IPS DF 19.7 (cell line): ENCODE measurements at regions not wholly inside any gene's neighbourhood (a gene's known extent, or its start where the extent isn't known, plus 50 kb on each side); places are given as distances from the start of the nearest gene placed in this dataset.
"Not testable (repeated sequence)": the region's sequence is repeated elsewhere in the genome, so short reads cannot be mapped to it uniquely, and the experiment has no call there.

ENCODE experiments used
- DNase-seq: peaks from one replicate; pipeline ENCODE4 v3.0.0-alpha.2; 2013; ENCODE audit warnings: low read depth, low spot score

DNA sequence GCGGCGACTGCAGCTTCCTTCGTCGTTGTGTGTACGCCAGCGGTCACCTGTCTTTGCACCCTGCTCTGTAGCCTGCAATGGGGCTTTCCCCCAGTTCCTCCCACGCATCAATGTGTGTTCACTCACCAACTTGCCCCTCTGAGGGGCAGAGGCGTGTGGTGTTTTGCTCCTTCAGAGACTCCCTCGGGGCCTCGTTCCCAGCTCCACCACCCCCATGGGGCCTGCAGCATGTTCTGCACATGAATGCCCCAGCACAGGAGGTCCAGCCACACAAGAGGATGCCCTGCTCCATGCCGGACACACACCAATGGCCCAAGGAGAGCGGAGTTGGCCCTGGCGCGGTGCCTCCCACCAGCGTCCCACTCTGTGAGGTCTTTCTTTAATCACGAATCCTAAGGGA lies 196.8 kb downstream of the BANP start:
- not testable (repeated sequence) for DNase-seq

- DNase-seq: not testable (repeated sequence)
Observed at GRCh38 chr16:88148682-88149081, 197.4 kb downstream of the BANP start.

- not testable (repeated sequence) for DNase-seq
Observed at GRCh38 chr16:88149158-88149603, 197.9 kb downstream of the BANP start.

GRCh38 chr16:88149663-88150062 lies 198.4 kb downstream of the BANP start:
- not testable (repeated sequence) for DNase-seq

GRCh38 chr16:88150456-88151128 lies 199.4 kb downstream of the BANP start:
- not testable (repeated sequence) for DNase-seq

DNA sequence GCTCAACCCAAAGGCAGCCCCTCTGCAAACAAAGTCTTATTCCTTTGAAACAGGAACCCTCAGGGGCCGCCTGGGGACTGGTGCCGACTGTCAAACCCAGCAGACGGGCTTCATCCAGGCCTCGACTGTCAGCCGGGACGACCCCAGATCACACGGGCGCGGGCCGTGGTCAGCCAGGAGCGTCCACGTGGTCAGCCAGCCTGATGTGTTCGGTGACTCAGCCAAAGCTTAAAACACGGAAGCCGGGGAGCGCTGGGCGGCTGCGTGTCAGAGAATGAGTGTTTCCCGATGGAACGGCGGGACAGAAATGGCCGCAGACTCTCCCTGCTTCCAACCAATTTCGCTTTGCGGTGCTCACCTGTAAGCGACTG lies 199.9 kb downstream of the BANP start:
- DNase-seq: not testable (repeated sequence)

DNA sequence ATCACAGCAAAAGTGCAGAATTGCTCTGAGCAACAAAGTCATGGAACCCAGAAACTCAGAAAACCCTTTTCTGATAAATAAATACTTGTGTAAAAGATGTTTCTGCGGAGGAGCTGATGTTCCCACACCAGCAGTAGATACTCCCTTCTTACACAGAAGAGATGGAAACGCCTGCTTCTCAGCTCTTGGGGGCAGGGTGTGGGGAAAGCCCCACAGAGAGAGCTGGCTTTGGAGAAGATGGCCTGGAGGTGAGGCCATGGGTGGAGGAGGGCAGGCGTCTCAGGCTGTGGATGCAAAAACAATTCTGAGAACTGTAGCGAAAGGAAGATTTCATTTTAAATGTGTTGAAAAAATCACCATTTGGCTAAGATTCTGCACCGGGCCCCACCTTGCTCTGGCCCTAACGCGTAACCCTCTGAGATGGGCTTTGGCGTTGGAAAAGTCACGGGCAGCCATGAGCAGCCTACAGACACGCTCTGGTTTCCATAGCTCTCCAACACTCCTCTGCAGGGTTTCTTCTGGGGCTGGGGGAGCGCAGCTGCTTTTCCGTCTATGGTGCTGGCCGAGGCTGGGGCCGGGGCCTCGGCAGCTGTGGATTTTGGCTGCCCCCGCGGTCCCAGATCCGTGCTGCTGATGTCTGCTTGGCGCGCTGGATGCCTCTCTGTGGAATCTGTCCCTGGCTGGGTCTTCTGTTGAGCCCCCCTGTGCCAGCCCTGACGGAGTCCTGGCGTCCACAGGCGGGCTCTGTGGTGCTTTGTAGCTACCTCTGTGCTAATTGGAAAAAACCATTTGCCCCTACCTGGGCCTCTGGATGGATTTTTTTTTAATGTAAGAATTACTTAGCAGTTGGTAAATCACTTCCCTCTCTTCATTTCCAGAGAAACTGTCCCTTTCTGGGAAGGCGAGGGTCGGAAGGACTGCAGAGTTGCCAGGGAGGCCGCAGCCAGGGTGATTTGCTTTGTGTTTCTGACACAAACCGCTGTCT lies 200.9 kb downstream of the BANP start:
- DNase-seq: not testable (repeated sequence)

- DNase-seq: not testable (repeated sequence)
Observed at GRCh38 chr16:88152879-88153278, 201.6 kb downstream of the BANP start.

DNA sequence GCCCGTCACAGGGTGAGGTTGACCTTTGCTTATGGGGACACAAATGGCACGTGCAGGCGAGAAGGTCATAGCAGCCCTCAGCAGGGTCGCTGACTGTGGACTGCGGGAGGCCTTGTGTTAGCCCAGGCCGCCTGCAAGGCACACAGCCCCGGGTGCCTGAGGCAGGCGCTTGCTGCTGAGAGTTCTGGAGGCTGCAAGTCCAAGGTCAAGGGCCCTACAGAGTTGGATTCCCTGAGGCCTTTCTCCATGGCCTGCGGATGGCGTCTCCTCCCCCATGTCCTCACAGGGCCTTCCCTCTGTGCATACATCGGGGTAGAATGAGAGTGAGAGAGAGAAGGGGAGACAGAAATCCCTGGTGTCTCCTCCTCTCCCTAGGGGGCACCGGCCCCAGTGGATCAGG lies 202.3 kb downstream of the BANP start:
- DNase-seq: not testable (repeated sequence)

GRCh38 chr16:88154886-88155285 lies 203.7 kb downstream of the BANP start:
- not testable (repeated sequence) for DNase-seq

GRCh38 chr16:88155681-88156080 lies 204.4 kb downstream of the BANP start:
- not testable (repeated sequence) for DNase-seq

DNA sequence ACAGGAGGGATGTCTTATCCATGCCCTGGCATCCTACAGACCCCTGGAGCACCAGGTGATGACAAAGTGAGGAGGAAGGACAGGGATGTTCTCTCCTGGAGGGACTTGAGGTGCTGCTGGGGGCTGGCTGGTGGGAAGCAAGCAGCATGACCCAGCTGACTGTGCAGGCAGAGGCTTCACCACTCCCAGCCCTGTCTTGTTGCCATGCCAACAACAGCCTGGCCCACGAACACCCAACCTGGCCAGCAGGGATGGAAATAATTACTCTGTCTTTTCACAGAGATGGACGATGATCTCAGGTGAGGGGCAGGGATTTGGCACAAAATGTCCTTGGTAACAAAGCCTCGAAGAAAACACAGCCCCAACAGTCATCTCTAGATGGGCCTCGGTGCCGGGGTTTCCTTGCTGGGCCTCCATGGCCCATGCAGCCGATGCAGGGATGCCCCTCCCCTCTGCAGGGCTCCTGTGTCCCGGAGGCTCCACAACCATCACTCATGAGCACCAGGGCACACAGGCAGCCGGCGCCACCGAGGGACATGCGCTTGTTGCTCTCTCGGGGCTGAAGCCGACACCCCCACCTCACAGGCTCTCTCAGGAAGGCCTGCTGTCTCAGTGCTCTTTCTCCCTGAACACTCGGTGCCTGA lies 205.5 kb downstream of the BANP start:
- not testable (repeated sequence) for DNase-seq

- not testable (repeated sequence) for DNase-seq
Observed at GRCh38 chr16:88157686-88158085, 206.5 kb downstream of the BANP start.

- DNase-seq: not testable (repeated sequence)
Observed at GRCh38 chr16:88158256-88159045, 207.2 kb downstream of the BANP start.

- not testable (repeated sequence) for DNase-seq
Observed at GRCh38 chr16:88159046-88159896, 208.0 kb downstream of the BANP start.

- DNase-seq: not testable (repeated sequence)
Observed at GRCh38 chr16:88159897-88160335, 208.7 kb downstream of the BANP start.

DNA sequence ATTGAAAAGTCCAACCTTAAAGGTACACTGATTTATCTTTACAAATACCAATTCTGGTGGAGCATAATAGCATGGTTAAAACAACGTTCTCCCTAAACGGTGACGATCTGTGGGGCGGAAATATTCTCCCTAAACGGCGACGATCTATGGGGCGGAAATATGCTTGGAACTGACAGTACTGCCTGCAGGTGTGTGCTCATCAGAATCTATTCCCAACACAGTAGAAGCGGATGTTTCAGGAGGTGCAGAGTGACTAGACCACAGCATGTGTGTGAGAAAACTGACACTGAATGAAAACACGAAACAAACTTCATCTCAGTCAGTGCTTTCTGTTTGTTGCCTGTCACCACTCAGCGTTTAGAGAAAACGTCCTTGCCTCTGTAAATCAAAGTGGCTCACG lies 210.0 kb downstream of the BANP start:
- not testable (repeated sequence) for DNase-seq

DNA sequence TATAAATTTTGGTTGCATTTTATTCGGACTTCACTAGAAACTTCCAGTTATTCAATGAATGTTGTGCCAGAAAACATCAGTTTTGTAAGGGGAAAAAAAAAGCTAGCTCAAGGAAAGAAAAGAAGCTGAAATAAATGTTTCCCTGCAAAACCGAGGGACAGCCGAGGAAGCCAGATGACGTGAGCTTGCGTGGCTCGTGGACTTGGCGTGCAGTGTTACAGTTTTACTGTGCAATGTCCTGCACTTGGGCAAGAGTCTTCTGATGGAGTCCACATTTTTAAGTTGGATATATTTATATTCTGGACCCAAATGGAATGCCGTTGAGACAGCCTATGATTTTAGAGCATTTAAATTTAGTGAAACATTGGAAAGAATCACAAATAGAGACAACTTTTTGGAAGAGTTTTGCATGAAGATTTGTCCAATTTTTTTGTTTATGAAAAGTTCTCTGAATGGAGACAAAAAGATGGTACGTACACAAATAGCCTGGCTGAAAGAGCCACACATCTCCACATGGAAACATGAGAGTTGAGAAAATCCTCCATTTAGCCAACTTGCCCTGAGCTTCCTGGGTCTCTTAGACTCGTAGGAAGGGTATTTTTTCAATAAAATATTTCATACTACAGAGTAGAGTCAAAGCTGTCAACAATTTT lies 210.5 kb downstream of the BANP start:
- DNase-seq: not testable (repeated sequence)

DNA sequence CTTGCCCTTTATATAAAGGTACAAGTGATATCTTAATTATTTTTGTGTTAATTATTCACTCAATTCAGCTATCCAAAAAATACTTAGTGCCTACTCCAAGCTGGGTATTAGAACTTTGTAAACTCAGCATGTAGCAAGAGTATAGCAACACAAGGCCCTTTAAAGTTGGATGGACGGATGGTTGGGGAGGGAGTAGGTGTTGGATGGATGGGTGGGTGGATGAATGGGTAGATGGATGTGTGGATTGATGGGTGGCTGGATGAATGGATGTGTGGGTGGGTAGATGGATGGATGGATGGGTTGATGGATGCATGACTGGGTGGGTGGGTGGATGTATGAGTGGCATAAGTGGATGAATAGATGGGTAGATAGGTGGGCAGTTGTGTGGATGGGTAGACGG lies 211.5 kb downstream of the BANP start:
- not testable (repeated sequence) for DNase-seq
